Embryonic facial prominence (tissue), 1 donor: ENCODE measurements at regions not wholly inside any gene's neighbourhood (a gene's known extent, or its start where the extent isn't known, plus 50 kb on each side); places are given as distances from the start of the nearest gene placed in this dataset.

Source experiments
- DNase-seq: peaks from one replicate; pipeline ENCODE4 v3.0.0-alpha.2; 2016; ENCODE audit errors: extremely low spot score

- DNase-seq: no peak
These were observed 307.7 kb downstream of the ARPP21 start for GRCh38 chr3:35946854-35947515.

- no peak for DNase-seq
These were observed 310.7 kb downstream of the ARPP21 start for GRCh38 chr3:35950021-35950420.

GRCh38 chr3:35954413-35954812 lies 315.1 kb downstream of the ARPP21 start:
- no peak for DNase-seq

GRCh38 chr3:35965908-35966307 lies 326.6 kb downstream of the ARPP21 start:
- DNase-seq: peak; percentile 49

- DNase-seq: no peak
These were observed 327.5 kb downstream of the ARPP21 start for GRCh38 chr3:35966629-35967464.

GRCh38 chr3:35968043-35968622 lies 328.8 kb downstream of the ARPP21 start:
- no peak for DNase-seq

- no peak for DNase-seq
These were observed 330.1 kb downstream of the ARPP21 start for GRCh38 chr3:35969406-35969805.

GRCh38 chr3:35970793-35971192 lies 331.5 kb downstream of the ARPP21 start:
- no peak for DNase-seq

- DNase-seq: no peak
These were observed 332.4 kb downstream of the ARPP21 start for GRCh38 chr3:35971686-35972085.

- DNase-seq: no peak
These were observed 335.5 kb downstream of the ARPP21 start for GRCh38 chr3:35974872-35975271.

- no peak for DNase-seq
These were observed 346.8 kb downstream of the ARPP21 start for GRCh38 chr3:35986161-35986560.

- no peak for DNase-seq
These were observed 348.1 kb downstream of the ARPP21 start for GRCh38 chr3:35987386-35987785.

- no peak for DNase-seq
These were observed 352.7 kb downstream of the ARPP21 start for GRCh38 chr3:35992041-35992440.

- no peak for DNase-seq
These were observed 368.5 kb upstream of the STAC start for GRCh38 chr3:36011791-36012190.

- DNase-seq: no peak
These were observed 366.9 kb upstream of the STAC start for GRCh38 chr3:36013425-36013824.

GRCh38 chr3:36025232-36025631 lies 355.1 kb upstream of the STAC start:
- DNase-seq: no peak

GRCh38 chr3:36032180-36033047 lies 347.9 kb upstream of the STAC start:
- no peak for DNase-seq

- no peak for DNase-seq
These were observed 321.8 kb upstream of the STAC start for GRCh38 chr3:36058404-36059030.

GRCh38 chr3:36060950-36061349 lies 319.4 kb upstream of the STAC start:
- no peak for DNase-seq

GRCh38 chr3:36063992-36064391 lies 316.3 kb upstream of the STAC start:
- DNase-seq: no peak

- DNase-seq: no peak
These were observed 315.0 kb upstream of the STAC start for GRCh38 chr3:36065321-36065720.
